Keratinocyte (primary cell): ENCODE measurements at regions not wholly inside any gene's neighbourhood (a gene's known extent, or its start where the extent isn't known, plus 50 kb on each side); places are given as distances from the start of the nearest gene placed in this dataset.

Experiments used
- DNase-seq: peaks from one replicate; pipeline ENCODE4 v3.0.0-alpha.2; 2011; ENCODE audit warnings: low read depth, missing footprints, low spot score
- FAIRE-seq: peaks from 2 replicates; lab custom pipeline; 2011; peaks lifted over from hg19 to GRCh38; lab: Jason Lieb, UNC
- H2AFZ ChIP-seq: 2 replicates; pipeline ENCODE4 v1.6.0; 2012; ENCODE audit warnings: low read length, control low read depth, inconsistent platforms; ENCODE audit not compliant: control insufficient read depth
- H3K27ac ChIP-seq: 2 replicates; pipeline ENCODE4 v1.5.1; 2011; ENCODE audit warnings: low read length; ENCODE audit not compliant: control insufficient read depth, insufficient read depth
- H3K27me3 ChIP-seq: 3 replicates; pipeline ENCODE4 v1.6.0; 2011; ENCODE audit warnings: low read length; ENCODE audit not compliant: control insufficient read depth, insufficient read depth; ENCODE audit errors: extremely low read depth
- H3K36me3 ChIP-seq, 2 experiments: 2 replicates in 1 of 2; 3 replicates in 1 of 2; pipeline ENCODE4 v1.5.1; 2011; ENCODE audit warnings: low read length in 2 of 2, mild to moderate bottlenecking in 1 of 2; ENCODE audit not compliant: control insufficient read depth in 2 of 2, insufficient read depth in 2 of 2; ENCODE audit errors: extremely low read depth in 1 of 2
- H3K4me1 ChIP-seq: 3 replicates; pipeline ENCODE4 v1.5.1; 2011; ENCODE audit warnings: low read length; ENCODE audit not compliant: control insufficient read depth, insufficient read depth; ENCODE audit errors: extremely low read depth
- H3K4me2 ChIP-seq: 3 replicates; pipeline ENCODE4 v1.6.0; 2011; ENCODE audit warnings: low read depth, low read length; ENCODE audit not compliant: control insufficient read depth, insufficient read depth; ENCODE audit errors: extremely low read depth
- H3K4me3 ChIP-seq, 3 experiments: fragments of 200-600 bp in 1 of 3; sonication (generic) in 1 of 3; 2 replicates in 2 of 3; 3 replicates in 1 of 3; pipeline ENCODE4 v1.5.1; 2011 to 2016; ENCODE audit warnings: low read length in 3 of 3, mild to moderate bottlenecking in 3 of 3, control low read depth in 2 of 3, inconsistent platforms in 1 of 3, low read depth in 1 of 3, mixed read lengths in 1 of 3, mixed run types in 1 of 3, moderate library complexity in 1 of 3; ENCODE audit not compliant: control insufficient read depth in 2 of 3, insufficient read depth in 2 of 3; ENCODE audit errors: extremely low read depth in 1 of 3
- H3K79me2 ChIP-seq: 2 replicates; pipeline ENCODE4 v1.6.0; 2012; ENCODE audit warnings: low read length; ENCODE audit not compliant: control insufficient read depth, insufficient read depth
- H3K9ac ChIP-seq: 3 replicates; pipeline ENCODE4 v1.6.0; 2011; ENCODE audit warnings: low read length; ENCODE audit not compliant: control insufficient read depth, insufficient read depth; ENCODE audit errors: extremely low read depth
- H3K9me1 ChIP-seq: 3 replicates; pipeline ENCODE4 v1.6.0; 2011; ENCODE audit warnings: low read length; ENCODE audit not compliant: control insufficient read depth, insufficient read depth; ENCODE audit errors: extremely low read depth
- H3K9me3 ChIP-seq: 2 replicates; pipeline ENCODE4 v1.5.1; 2012; ENCODE audit warnings: low read depth, low read length; ENCODE audit not compliant: control insufficient read depth
- H4K20me1 ChIP-seq: 3 replicates; pipeline ENCODE4 v1.6.0; 2011; ENCODE audit warnings: low read length; ENCODE audit not compliant: control insufficient read depth, insufficient read depth; ENCODE audit errors: extremely low read depth
- EZH2 ChIP-seq: IDR thresholded peaks from one replicate; pipeline ENCODE4 v1.6.1; 2012; ENCODE audit warnings: inconsistent platforms, mild to moderate bottlenecking, low read length, moderate library complexity
- dilution Hi-C: fragments of 300-500 bp; cut with MboI; formaldehyde crosslinking; loops from one replicate; pipeline ENCODE4 v1.7.0; 2020; ENCODE audit warnings: low sequenced_read_pairs; ENCODE audit not compliant: extremely low pct_ligation_motif_present
- TF ChIP-seq, protein P1 (sequence below), 3 experiments: IDR thresholded peaks in 1 of 3; conservative IDR thresholded peaks in 1 of 3; optimal IDR thresholded peaks in 1 of 3; 2 replicates in 2 of 3; 3 replicates in 1 of 3; pipeline versions ENCODE3 to v1.5.1; 2011; ENCODE audit warnings: low read length in 3 of 3, mild to moderate bottlenecking in 3 of 3, moderate library complexity in 2 of 3, control low read depth in 1 of 3, inconsistent platforms in 1 of 3; ENCODE audit not compliant: insufficient read depth in 2 of 3; ENCODE audit errors: extremely low read depth in 1 of 3

DNA sequence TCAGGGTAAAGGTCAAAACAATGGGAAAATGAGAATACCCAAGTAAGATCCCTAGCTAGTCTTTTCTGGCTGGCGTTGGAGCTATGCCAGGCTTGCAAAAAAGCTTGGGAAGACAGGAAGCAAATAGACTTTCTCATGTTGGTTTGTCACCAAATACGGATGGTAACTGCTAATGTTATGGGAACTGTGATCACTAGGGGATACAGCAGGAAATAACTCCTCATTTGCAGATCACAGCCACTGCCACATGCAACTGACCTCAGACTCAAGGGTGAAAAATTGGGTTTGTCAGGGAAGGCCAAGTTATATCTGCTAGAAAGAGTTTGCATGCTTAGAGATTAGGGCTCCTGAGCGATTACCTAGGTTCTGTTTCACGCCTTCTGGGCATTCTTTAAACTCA lies 162.9 kb downstream of the NHLRC3 start:
- H3K36me3 ChIP-seq, result no peaks in the 10 kb centered on the region
- FAIRE-seq (no peak), DNase-seq (no peak)
- dilution Hi-C loops, result no loop called here
- no peaks in the 10 kb centered on the region for H3K79me2 ChIP-seq
- H3K27ac ChIP-seq, result no peak overlapping the region
- no peak overlapping the region for H2AFZ ChIP-seq
- no peaks in the 10 kb centered on the region for H3K9me1 ChIP-seq
- H4K20me1 ChIP-seq, result no peaks in the 10 kb centered on the region
- TF ChIP-seq, protein P1, sequence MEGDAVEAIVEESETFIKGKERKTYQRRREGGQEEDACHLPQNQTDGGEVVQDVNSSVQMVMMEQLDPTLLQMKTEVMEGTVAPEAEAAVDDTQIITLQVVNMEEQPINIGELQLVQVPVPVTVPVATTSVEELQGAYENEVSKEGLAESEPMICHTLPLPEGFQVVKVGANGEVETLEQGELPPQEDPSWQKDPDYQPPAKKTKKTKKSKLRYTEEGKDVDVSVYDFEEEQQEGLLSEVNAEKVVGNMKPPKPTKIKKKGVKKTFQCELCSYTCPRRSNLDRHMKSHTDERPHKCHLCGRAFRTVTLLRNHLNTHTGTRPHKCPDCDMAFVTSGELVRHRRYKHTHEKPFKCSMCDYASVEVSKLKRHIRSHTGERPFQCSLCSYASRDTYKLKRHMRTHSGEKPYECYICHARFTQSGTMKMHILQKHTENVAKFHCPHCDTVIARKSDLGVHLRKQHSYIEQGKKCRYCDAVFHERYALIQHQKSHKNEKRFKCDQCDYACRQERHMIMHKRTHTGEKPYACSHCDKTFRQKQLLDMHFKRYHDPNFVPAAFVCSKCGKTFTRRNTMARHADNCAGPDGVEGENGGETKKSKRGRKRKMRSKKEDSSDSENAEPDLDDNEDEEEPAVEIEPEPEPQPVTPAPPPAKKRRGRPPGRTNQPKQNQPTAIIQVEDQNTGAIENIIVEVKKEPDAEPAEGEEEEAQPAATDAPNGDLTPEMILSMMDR (optimal IDR thresholded peaks at IDR 0.05 in 1 of 3, IDR thresholded peaks at IDR 0.05 in 1 of 3, conservative IDR thresholded peaks at IDR 0.05 in 1 of 3; ENCODE audit: extremely low read depth in 1 of 3, insufficient read depth in 2 of 3, low read length in 3 of 3), result no peak
- no peak for TF ChIP-seq EZH2
- H3K4me1 ChIP-seq, result no peaks in the 10 kb centered on the region
- H3K4me3 ChIP-seq, result no peak overlapping the region
- H3K4me2 ChIP-seq, result no peak overlapping the region
- H3K27me3 ChIP-seq, result no peaks in the 10 kb centered on the region
- H3K9ac ChIP-seq, result no peak overlapping the region
- no peaks in the 10 kb centered on the region for H3K9me3 ChIP-seq

DNA sequence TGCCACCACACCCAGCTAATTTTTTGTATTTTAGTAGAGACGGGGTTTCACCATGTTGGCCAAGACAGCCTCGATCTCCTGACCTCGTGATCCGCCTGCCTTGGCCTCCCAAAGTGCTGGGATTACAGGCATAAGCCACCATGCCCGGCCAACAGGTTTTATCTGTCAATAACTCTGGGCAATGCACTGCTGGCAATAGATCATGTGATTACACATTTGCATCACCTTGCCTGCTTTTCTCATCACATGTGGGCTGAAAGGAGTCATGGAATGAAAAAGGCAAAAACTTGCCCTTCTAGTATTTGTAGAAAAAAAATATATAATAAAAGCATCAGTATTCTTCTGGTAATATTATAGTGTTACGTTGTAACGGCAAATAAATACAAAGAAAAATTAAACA lies 164.5 kb downstream of the NHLRC3 start:
- Histone ChIP-seq H3K79me2 (no peaks in the 10 kb centered on the region), H3K9me3 (no peaks in the 10 kb centered on the region), H3K36me3 (no peaks in the 10 kb centered on the region), H3K9me1 (no peaks in the 10 kb centered on the region), H3K27ac (no peak overlapping the region), H3K4me3 (no peak overlapping the region), H2AFZ (no peak overlapping the region), H3K4me1 (no peaks in the 10 kb centered on the region), H3K4me2 (no peak overlapping the region), H4K20me1 (no peaks in the 10 kb centered on the region), H3K27me3 (no peaks in the 10 kb centered on the region), H3K9ac (no peak overlapping the region)
- FAIRE-seq (no peak), DNase-seq (no peak)
- TF ChIP-seq, protein P1 (optimal IDR thresholded peaks at IDR 0.05 in 1 of 3, IDR thresholded peaks at IDR 0.05 in 1 of 3, conservative IDR thresholded peaks at IDR 0.05 in 1 of 3; ENCODE audit: extremely low read depth in 1 of 3, insufficient read depth in 2 of 3, low read length in 3 of 3), result no peak
- TF ChIP-seq EZH2, result no peak
- dilution Hi-C loops, result no loop called here
